ENCODE measurements at regions not wholly inside any gene's neighbourhood (a gene's known extent, or its start where the extent isn't known, plus 50 kb on each side); places are given as distances from the start of the nearest gene placed in this dataset.

GRCh38 chr11:95361180-95361579 lies 130.2 kb upstream of the SESN3 start:
- no peak for DNase-seq
- no peak for ATAC-seq (ENCODE audit: poor library complexity)
- intact Hi-C loops (cut with DNase I): no loop called here

DNA sequence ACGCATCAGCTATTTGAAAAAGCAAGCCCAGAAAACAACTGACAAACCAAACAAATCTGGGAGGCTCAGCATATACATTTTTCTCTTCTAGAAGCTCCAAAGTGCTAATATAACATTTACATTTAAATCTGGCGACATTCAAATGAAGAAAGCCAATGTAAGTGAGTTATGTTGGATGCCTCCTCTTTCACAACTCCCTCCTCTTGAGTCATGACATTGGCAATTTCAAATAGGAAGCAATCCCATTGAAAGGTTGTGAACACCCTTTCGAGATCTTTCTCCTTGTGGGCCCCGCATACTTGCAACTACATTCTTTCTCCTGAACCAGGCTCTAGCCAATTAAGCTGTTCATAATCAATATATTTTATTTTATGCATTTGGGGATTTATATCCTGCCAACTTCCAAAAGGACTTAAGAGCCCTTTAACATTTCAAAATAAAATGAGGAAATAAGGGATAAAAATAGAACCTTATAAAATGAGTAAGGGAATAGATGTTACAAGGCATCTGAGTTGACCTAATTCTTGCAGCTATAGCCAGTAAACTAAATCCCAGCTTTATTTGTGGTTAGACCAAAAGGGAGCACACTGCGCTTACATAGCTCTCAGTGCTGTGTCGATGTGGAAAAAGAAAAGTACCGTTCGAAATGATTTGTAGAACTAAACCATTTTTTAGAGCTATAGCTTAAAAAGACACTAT lies 129.5 kb upstream of the SESN3 start:
- intact Hi-C loops (cut with DNase I): no loop called here
- ATAC-seq (ENCODE audit: poor library complexity) (no peak), DNase-seq (no peak)

- DNase-seq (no peak), ATAC-seq (ENCODE audit: poor library complexity) (no peak)
- intact Hi-C loops (cut with DNase I): no loop called here
Measured at GRCh38 chr11:95359756-95360155, 128.8 kb upstream of the SESN3 start.

DNA sequence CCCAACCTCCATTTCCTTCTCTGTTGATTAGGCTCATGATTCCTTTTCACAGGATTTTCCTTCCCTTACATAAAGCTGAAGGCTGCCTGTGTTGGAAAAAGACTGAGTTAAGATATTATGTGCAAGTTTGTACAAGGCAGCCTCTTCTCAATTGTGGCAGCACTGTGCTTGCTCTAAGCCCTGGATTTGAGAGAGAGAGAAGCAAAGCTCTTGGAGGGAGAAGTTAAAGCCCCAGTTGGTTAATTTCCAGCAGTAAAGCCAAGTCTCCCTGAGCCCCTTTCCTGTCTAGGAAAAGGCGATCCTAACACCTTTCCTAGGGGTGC lies 128.3 kb upstream of the SESN3 start:
- intact Hi-C loops (cut with DNase I): no loop called here
- DNase-seq (no peak), ATAC-seq (ENCODE audit: poor library complexity) (no peak)

GRCh38 chr11:95358511-95359340 lies 127.7 kb upstream of the SESN3 start:
- ATAC-seq (ENCODE audit: poor library complexity) (peak; percentile 80), DNase-seq (peak; percentile 44)
- intact Hi-C loops (cut with DNase I): no loop called here

GRCh38 chr11:95354304-95354703 lies 123.3 kb upstream of the SESN3 start:
- DNase-seq (no peak), ATAC-seq (ENCODE audit: poor library complexity) (no peak)
- intact Hi-C loops (cut with DNase I): no loop called here

DNA sequence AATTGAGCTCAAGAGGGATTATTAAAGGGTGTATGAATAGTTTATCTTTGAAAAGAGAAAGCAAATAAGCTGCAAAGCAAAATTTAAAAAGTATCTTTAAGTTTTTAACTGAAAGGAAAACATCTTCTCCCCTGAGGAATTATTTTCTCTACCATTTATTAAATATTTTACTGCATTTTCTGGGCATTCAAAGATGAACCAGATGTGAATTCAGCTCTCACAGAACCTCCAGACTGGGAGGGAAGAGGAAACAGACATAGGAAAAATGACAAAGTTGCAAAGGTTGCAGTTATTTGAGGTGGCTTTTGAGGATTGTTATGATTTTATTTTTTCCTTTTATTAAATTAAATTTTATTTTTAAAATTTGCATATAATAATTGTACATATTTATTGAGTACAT lies 122.7 kb upstream of the SESN3 start:
- DNase-seq: no peak
- ATAC-seq (ENCODE audit: poor library complexity): no peak
- intact Hi-C loops (cut with DNase I): no loop called here

DNA sequence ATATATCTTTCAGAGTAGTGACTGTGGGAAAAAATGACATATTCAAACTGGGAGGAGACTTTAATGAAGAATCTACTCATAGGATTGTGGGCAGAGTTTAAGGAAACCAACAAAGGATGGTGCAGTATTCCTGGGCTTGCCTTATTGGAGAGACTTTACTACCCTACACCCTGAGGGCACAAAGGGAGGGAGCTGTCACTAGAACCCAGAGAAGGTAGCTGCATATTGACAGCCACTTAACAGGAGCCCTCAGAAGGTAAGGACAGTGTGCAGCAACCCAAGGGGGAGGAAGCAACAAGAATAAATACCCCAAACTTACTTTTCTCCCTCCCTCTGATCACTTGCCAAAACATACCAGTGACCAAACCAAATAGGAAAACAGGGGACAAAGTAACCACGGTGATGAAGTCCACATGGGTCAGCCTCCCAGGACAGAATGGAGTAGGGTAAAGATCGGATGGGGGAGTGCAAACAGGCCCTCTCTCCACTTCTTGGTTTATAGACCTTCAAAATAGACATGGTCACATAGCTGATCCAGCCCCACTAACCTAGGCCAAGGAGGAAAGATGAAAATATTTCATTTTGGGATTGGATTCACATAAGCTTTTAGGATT lies 121.8 kb upstream of the SESN3 start:
- DNase-seq: no peak
- intact Hi-C loops (cut with DNase I): no loop called here
- no peak for ATAC-seq (ENCODE audit: poor library complexity)

DNA sequence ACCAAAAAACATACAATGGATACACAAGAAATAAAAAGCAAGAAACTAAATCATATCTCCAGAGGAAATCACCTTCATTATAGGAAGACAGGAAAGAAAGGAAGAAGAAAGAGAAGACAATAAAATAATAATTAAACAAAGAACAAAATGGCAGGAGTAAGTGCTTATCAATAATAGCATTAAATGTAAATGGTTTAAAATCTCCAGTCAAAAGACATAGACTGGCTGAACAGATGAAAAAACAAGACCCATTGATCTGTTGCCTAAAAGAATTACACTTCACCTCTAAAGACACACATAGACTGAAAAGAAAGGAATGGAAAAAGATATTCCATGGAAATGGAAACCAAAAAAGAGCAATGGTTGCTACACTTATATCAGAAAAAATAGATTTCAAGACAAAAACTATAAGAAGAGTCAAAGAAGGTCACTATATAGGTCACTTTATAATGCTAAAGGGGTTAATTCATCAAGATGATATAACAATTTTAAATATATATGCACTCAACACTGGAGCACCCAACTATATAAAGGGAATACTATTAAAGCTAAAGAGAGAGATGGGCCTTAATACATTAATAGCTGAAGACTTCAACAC lies 118.4 kb upstream of the SESN3 start:
- ATAC-seq (ENCODE audit: poor library complexity): no peak
- intact Hi-C loops (cut with DNase I): no loop called here
- no peak for DNase-seq

GRCh38 chr11:95346265-95346664 lies 115.3 kb upstream of the SESN3 start:
- DNase-seq: no peak
- intact Hi-C loops (cut with DNase I): no loop called here
- ATAC-seq (ENCODE audit: poor library complexity): no peak

DNA sequence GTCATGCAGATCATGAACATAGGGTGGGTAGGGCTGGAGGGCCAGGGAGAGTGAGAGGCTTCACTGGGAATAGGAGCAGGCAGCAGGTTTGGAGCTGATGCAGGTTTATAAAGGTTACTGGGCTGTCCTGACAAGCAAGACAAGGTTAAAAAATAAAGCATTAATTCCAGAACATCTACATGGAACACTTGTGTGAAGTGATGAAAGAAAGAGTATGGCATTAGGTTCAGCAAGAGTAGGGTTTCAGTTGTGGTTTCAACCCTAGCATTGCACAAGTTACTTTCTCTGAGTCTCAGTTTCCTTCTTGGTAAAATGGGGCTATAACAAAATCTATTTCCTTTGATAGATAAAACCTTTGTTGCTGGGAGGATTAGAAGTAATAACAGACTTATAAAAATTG lies 114.6 kb upstream of the SESN3 start:
- ATAC-seq (ENCODE audit: poor library complexity): no peak
- intact Hi-C loops (cut with DNase I): no loop called here
- no peak for DNase-seq

- no peak for ATAC-seq (ENCODE audit: poor library complexity)
- intact Hi-C loops (cut with DNase I): no loop called here
- no peak for DNase-seq
Measured at GRCh38 chr11:95344932-95345642, 114.1 kb upstream of the SESN3 start.

DNA sequence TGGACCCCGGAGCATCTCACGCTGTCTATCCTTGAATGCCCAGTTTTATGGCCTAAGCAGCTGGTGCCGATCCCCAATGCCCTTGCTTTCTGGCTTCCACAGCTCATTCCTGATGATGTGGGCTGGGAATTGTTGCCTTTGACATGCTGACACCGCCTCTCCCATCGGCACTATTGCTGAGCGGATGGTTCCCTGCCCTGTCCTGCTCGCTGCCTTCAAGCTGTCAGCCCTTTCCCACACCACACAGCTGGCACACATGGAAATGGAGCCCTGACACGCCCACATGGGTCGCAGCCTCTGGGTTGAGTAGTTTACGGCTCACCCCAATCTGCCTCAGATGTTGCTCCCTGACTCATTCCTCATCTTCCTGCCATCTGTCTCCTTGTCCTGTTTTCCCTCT lies 110.2 kb upstream of the SESN3 start:
- ATAC-seq (ENCODE audit: poor library complexity): no peak
- intact Hi-C loops (cut with DNase I): no loop called here
- no peak for DNase-seq

DNA sequence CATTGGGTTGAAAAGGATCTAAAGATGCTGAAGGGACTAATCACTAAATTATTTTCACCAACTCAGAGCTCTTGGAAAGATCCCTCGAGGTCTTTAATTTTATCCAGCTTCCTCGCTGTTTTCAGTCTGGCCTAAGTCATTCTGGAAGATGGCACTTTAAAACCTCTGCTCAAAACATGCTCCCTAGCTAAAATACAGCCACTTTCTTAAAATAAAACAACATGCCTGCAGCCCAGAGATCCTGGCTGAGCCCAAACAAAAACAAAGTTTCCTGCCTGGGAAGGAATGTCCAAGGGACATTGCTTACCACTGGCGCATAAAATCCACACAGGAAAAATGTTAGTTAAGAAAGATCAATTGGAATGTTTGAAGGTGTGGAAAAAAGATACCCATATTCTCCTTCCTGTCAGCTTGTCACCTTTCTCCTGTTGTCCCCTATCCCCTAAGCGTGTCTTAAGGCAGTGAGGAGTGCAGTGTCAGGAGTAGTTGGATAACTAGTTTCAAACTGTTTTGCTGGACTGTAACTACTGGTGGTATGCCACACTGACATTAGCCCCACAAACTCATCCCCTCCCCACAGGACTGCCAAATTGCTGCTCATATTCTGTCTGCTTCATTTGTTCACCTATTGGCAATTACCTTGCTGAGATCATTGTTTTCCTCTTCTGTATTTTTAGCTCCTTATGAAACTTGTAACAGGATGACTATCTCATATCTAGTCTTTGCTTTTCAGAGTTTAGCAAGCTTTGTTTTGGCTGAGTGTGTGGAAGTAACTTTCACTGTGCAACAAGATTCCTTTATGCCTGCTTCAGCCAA lies 108.3 kb upstream of the SESN3 start:
- ATAC-seq (ENCODE audit: poor library complexity): no peak
- no peak for DNase-seq
- intact Hi-C loops (cut with DNase I): no loop called here

GRCh38 chr11:95338430-95338991 lies 107.5 kb upstream of the SESN3 start:
- DNase-seq (peak; percentile 69), ATAC-seq (ENCODE audit: poor library complexity) (peak; percentile 88)
- intact Hi-C loops (cut with DNase I): no loop called here

DNA sequence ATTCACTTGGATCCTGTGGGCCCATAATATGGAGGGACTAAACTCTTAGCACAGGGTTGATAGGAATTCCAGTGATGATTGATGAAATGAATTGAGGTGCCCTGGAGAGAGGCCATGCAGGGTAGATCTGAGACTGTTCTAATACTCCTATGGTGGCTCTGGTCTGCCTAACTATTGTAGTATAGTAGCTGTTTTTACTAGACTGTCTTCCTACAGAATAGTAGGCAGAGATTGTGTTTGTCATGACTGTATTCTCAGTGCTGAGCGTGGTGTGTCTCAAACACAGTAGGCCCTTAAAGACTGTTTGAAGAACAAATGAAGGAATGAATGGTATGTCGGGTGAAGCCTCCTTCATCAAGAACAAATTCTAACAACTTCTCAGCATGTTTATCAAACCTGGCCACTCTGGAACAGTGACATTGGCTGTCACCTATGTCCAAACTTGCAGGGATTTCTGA lies 107.0 kb upstream of the SESN3 start:
- intact Hi-C loops (cut with DNase I): no loop called here
- DNase-seq (no peak), ATAC-seq (ENCODE audit: poor library complexity) (peak; percentile 15)

- DNase-seq (peak; percentile 86), ATAC-seq (ENCODE audit: poor library complexity) (peak; percentile 81)
- intact Hi-C loops (cut with DNase I): no loop called here
Measured at GRCh38 chr11:95337175-95337957, 106.4 kb upstream of the SESN3 start.

All from Right ventricle myocardium superior (tissue), 1 donor.